ENCODE measurements at regions not wholly inside any gene's neighbourhood (a gene's known extent, or its start where the extent isn't known, plus 50 kb on each side); places are given as distances from the start of the nearest gene placed in this dataset.

DNA sequence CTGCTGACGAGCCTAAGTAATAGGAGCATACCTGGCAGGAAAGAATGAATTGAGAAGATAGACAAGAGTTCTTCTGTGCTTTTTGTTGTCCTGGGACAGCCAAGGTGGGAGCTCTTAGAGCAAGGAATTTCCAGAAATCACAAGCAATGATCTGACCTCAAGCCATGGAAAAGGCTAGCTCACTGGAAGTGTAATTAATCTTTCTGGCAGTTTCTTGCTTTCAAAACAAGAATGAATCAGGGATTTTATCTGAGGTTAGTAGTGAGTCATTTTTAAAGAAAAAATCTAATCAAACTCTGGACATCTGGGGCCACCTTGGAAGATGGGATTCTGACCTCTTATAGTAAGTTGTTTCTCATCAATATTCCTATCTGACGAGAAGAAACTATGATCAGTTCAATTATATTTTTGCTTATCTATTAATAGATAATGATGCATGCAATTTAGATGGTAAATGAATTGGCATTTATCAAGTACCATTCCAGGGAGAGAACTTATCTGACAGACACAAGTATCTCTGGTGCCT, 98.0 kb downstream of the ADCYAP1 start:
- no peak overlapping the region for H3K4me3 ChIP-seq (ENCODE audit: control insufficient read depth, low read depth, low read length)
- TF ChIP-seq, protein P1, sequence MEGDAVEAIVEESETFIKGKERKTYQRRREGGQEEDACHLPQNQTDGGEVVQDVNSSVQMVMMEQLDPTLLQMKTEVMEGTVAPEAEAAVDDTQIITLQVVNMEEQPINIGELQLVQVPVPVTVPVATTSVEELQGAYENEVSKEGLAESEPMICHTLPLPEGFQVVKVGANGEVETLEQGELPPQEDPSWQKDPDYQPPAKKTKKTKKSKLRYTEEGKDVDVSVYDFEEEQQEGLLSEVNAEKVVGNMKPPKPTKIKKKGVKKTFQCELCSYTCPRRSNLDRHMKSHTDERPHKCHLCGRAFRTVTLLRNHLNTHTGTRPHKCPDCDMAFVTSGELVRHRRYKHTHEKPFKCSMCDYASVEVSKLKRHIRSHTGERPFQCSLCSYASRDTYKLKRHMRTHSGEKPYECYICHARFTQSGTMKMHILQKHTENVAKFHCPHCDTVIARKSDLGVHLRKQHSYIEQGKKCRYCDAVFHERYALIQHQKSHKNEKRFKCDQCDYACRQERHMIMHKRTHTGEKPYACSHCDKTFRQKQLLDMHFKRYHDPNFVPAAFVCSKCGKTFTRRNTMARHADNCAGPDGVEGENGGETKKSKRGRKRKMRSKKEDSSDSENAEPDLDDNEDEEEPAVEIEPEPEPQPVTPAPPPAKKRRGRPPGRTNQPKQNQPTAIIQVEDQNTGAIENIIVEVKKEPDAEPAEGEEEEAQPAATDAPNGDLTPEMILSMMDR (IDR thresholded peaks at IDR 0.05; ENCODE audit: control insufficient read depth, insufficient read depth, low read depth, low read length, missing control alignments): no peak
- DNase-seq (ENCODE audit: low read depth): no peak

DNA sequence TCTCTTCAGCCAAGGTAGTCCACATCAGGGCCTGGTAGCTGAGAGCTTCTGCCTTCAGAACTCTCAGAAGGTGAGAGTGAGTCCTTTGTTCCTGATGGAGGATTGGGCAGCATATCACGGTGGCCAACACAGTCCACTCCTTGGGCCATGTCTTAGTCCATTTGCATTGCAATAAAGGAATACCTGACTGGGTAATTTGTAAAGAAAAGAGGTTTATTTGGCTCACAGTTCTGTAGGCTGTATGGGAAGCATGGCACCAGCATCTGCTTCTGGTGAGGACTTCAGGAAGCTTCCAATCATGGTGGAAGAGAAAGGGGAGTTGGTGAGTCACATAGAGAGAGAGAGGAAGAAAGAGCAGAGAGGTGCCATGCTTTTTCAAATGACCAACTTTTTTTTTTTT, 98.8 kb downstream of the ADCYAP1 start:
- TF ChIP-seq, protein P1 (IDR thresholded peaks at IDR 0.05; ENCODE audit: control insufficient read depth, insufficient read depth, low read depth, low read length, missing control alignments): no peak
- no peak overlapping the region for H3K4me3 ChIP-seq (ENCODE audit: control insufficient read depth, low read depth, low read length)
- DNase-seq (ENCODE audit: low read depth): no peak

DNA sequence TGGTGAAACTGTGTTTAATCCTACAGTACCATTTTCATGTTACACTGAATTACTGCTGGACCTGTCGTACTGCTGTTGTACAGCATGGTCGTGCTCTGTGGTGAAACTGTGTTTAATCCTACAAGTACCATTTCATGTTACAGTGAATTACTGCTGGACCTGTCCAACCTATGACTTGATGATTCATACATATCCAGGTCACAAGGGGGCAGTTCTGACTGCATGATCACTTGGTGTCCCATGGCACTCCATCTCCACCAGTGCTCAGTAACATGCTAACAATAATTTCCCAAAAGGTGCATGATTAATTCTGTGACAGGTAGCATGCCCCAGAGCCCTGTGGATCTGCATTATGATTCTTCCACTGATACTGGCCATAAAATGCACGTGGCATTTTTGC, 101.6 kb downstream of the ADCYAP1 start:
- DNase-seq (ENCODE audit: low read depth): no peak
- TF ChIP-seq, protein P1 (IDR thresholded peaks at IDR 0.05; ENCODE audit: control insufficient read depth, insufficient read depth, low read depth, low read length, missing control alignments): no peak

DNA sequence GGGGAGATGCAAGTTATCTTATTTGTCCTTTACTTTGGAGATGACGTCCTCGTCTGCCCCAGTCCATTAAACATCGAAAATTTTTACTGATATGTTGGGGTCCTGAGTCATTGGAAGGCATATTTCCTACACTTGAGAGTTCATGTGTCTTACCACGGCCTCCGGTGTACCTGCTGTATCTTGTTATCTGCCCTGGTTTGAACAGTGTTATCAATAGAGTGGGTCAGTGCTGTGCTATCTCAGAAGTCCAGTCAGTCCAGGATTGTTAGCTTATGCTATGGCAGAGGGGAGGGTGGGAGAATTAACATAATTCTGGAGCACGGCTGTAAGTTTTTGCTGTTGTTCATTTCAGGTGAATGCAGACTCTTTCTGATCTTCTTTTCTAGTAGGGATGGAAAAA, 102.3 kb downstream of the ADCYAP1 start:
- TF ChIP-seq, protein P1 (IDR thresholded peaks at IDR 0.05; ENCODE audit: control insufficient read depth, insufficient read depth, low read depth, low read length, missing control alignments): no peak
- H3K4me3 ChIP-seq (ENCODE audit: control insufficient read depth, low read depth, low read length): no peak overlapping the region
- DNase-seq (ENCODE audit: low read depth): no peak

More for the DNA sequence above, 101.6 kb downstream of the ADCYAP1 start:
- H3K4me3 ChIP-seq (ENCODE audit: control insufficient read depth, low read depth, low read length): no peak overlapping the region

DNA sequence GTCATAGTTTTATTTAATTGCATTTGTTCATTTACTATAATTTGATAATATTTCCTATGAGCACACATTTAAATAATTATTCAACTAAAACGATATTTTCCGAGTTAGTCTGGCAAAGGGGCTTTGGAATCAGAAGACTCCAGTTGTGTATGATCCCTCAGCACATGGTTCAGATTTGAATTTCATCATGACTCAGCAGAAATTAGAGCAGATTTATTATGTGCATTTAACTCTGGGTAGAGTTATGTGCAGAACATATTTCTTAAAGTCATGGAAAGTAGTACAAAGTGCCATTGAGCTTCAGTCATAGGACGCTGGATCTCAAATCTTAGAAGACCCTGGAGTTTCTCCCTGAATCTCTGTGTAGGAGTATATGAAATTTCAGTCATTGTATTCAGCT, 106.7 kb downstream of the ADCYAP1 start:
- no peak overlapping the region for H3K4me3 ChIP-seq (ENCODE audit: control insufficient read depth, low read depth, low read length)
- DNase-seq (ENCODE audit: low read depth): no peak
- TF ChIP-seq, protein P1 (IDR thresholded peaks at IDR 0.05; ENCODE audit: control insufficient read depth, insufficient read depth, low read depth, low read length, missing control alignments): no peak

DNA sequence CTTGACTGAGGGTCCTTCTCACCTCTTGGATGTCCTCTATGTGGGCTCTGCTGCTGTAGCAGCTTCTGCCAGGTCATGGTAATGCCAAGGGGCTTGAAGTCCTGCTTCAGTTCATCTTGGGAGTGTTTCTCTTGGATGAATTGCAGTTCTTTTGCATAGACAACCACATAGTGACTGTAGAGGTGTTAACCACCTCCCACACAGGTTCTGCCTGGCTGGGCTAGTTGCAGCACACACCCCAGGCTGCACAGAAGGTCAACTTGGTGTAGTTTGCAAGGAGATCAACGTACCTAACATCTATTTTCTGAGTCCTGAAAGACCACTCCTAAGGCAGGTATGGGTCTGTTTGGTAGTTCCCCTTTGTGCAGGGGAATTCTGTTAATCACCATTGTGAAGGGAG, 108.1 kb downstream of the ADCYAP1 start:
- TF ChIP-seq, protein P1 (IDR thresholded peaks at IDR 0.05; ENCODE audit: control insufficient read depth, insufficient read depth, low read depth, low read length, missing control alignments): no peak
- H3K4me3 ChIP-seq (ENCODE audit: control insufficient read depth, low read depth, low read length): no peak overlapping the region
- no peak for DNase-seq (ENCODE audit: low read depth)

DNA sequence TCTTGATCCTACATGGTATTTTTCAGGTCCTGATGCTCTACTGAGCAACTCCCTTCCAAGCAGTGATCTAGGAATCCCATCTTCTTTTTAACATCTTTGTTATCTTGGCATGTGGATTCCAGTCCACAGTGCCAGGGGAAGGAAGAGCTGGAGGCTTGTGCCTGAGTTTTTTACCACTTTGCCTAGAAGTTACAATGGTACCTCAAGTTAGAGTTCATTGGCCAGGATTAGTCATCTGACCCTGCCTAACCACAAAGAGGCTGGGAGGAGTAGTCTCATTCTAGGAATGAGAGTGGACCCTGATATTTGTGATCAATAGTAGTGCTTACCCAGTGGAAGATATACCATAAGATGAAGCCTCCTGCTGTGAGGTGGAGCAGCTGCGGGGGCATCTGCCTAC, 109.3 kb downstream of the ADCYAP1 start:
- DNase-seq (ENCODE audit: low read depth): no peak
- TF ChIP-seq, protein P1 (IDR thresholded peaks at IDR 0.05; ENCODE audit: control insufficient read depth, insufficient read depth, low read depth, low read length, missing control alignments): no peak
- no peak overlapping the region for H3K4me3 ChIP-seq (ENCODE audit: control insufficient read depth, low read depth, low read length)

Measured in AG09309 (cell line).